Endothelial cell (in vitro differentiated cells): ENCODE measurements at regions not wholly inside any gene's neighbourhood (a gene's known extent, or its start where the extent isn't known, plus 50 kb on each side); places are given as distances from the start of the nearest gene placed in this dataset.

Experiments used
- DNase-seq: peaks from one replicate; pipeline ENCODE4 v3.0.0; 2021; ENCODE audit warnings: low spot score
- H3K27ac Mint-ChIP-seq: one replicate; pipeline ENCODE4 v1.8.0; 2021; ENCODE audit warnings: mixed read lengths, inconsistent platforms; ENCODE audit not compliant: unreplicated experiment
- H3K27me3 Mint-ChIP-seq: one replicate; pipeline ENCODE4 v1.8.0; 2021; ENCODE audit warnings: mild to moderate bottlenecking, moderate library complexity, mixed read lengths, inconsistent platforms; ENCODE audit not compliant: unreplicated experiment
- H3K36me3 Mint-ChIP-seq: one replicate; pipeline ENCODE4 v1.8.0; 2021; ENCODE audit warnings: mild to moderate bottlenecking, low read depth, mixed read lengths, inconsistent platforms; ENCODE audit not compliant: unreplicated experiment
- H3K4me1 Mint-ChIP-seq: one replicate; pipeline ENCODE4 v1.8.0; 2021; ENCODE audit warnings: mild to moderate bottlenecking, mixed read lengths, inconsistent platforms; ENCODE audit not compliant: unreplicated experiment
- H3K4me3 Mint-ChIP-seq: one replicate; pipeline ENCODE4 v1.8.0; 2021; ENCODE audit warnings: mild to moderate bottlenecking, mixed read lengths, inconsistent platforms; ENCODE audit not compliant: unreplicated experiment
- H3K9me3 Mint-ChIP-seq: one replicate; pipeline ENCODE4 v1.8.0; 2021; ENCODE audit warnings: mixed read lengths, inconsistent platforms; ENCODE audit not compliant: unreplicated experiment
- CTCF ChIP-seq: fragments of 200-600 bp; sonication (generic); IDR thresholded peaks from one replicate; pipeline ENCODE4 v1.5.0; 2021; ENCODE audit warnings: antibody characterized with exemption; ENCODE audit not compliant: unreplicated experiment

GRCh38 chr3:94614192-94614591 lies 551.3 kb downstream of the NSUN3 start:
- no peaks in the 10 kb centered on the region for H3K36me3 Mint-ChIP-seq
- no peak overlapping the region for H3K4me3 Mint-ChIP-seq
- H3K9me3 Mint-ChIP-seq = no peaks in the 10 kb centered on the region
- H3K27ac Mint-ChIP-seq = no peak overlapping the region
- DNase-seq = no peak
- no peak for TF ChIP-seq CTCF
- no peaks in the 10 kb centered on the region for H3K27me3 Mint-ChIP-seq
- no peaks in the 10 kb centered on the region for H3K4me1 Mint-ChIP-seq

- Mint-ChIP-seq H3K27me3 (no peaks in the 10 kb centered on the region), H3K9me3 (no peaks in the 10 kb centered on the region), H3K36me3 (no peaks in the 10 kb centered on the region)
Measured at GRCh38 chr3:94615275-94616065, 552.6 kb downstream of the NSUN3 start.

GRCh38 chr3:94616833-94617232 lies 554.0 kb downstream of the NSUN3 start:
- Mint-ChIP-seq H3K27me3 (no peaks in the 10 kb centered on the region), H3K4me3 (no peak overlapping the region), H3K27ac (no peak overlapping the region), H3K36me3 (no peaks in the 10 kb centered on the region), H3K9me3 (no peaks in the 10 kb centered on the region), H3K4me1 (no peaks in the 10 kb centered on the region)
- no peak for DNase-seq
- no peak for TF ChIP-seq CTCF

More at GRCh38 chr3:94615275-94616065, 552.6 kb downstream of the NSUN3 start:
- Mint-ChIP-seq H3K27ac (no peak overlapping the region), H3K4me1 (no peaks in the 10 kb centered on the region), H3K4me3 (no peak overlapping the region)
- DNase-seq = no peak
- TF ChIP-seq CTCF = no peak

DNA sequence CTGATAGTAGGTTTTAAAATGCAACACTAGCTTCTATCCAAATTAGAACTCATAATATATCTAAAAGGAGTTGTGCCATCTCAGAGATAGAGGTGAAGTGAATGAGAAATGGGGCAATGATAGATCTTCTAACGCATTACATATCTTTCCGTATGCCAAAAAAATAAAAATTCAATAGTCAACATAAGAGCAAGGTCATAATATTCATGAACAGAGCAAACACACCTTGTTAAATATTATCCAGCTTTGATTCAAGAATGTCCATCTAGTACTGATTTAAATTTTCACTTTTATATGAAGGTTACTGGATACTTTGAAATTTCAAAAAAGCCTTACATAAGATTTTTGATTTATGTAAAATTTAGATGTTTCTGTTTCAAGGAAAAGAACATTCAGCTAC lies 554.5 kb downstream of the NSUN3 start:
- Mint-ChIP-seq H3K36me3 (no peaks in the 10 kb centered on the region), H3K27ac (no peak overlapping the region), H3K4me1 (no peaks in the 10 kb centered on the region), H3K27me3 (no peaks in the 10 kb centered on the region), H3K9me3 (no peaks in the 10 kb centered on the region), H3K4me3 (no peak overlapping the region)
- DNase-seq = no peak
- no peak for TF ChIP-seq CTCF

GRCh38 chr3:94619643-94620042 lies 556.8 kb downstream of the NSUN3 start:
- no peak for TF ChIP-seq CTCF
- Mint-ChIP-seq H3K9me3 (no peaks in the 10 kb centered on the region), H3K36me3 (no peaks in the 10 kb centered on the region), H3K4me3 (no peak overlapping the region), H3K4me1 (no peaks in the 10 kb centered on the region), H3K27ac (no peak overlapping the region), H3K27me3 (no peaks in the 10 kb centered on the region)
- DNase-seq = no peak
